ENCODE measurements at regions not wholly inside any gene's neighbourhood (a gene's known extent, or its start where the extent isn't known, plus 50 kb on each side); places are given as distances from the start of the nearest gene placed in this dataset.

DNA sequence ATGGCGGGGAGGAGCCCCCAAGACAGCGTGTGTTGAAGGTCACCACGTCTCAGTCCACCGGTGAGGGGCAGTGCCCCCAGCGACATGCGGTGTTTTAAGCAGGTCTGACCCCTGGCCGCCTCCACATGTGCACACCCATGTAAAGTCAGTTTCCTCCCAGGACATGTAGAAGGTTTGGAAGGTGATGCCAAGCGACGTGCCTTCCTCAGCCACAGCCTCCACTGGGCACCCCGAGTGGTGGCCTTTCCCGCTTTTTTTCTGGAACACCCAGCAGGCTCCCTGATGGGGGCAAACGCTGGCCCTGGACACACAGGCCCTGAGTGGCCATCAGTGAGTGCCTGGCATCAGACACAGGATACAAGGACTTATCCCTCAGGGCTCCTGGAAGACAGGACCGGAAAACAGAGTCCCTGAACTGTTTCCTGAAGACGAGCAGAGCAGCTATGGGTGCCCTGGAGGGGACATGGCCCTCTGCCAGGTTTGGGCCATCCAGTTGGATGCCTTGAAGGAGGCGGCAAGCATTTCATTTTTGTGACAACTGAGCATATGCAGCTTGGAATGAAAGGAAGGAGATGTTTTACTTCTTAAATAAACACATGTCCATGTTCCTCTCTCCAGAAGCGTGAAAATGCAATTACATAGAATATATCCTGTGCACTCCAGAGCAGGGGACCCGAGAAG lies 275.8 kb upstream of the IRX2 start:
- intact Hi-C loops (cut with micrococcal nuclease) = no loop called here

DNA sequence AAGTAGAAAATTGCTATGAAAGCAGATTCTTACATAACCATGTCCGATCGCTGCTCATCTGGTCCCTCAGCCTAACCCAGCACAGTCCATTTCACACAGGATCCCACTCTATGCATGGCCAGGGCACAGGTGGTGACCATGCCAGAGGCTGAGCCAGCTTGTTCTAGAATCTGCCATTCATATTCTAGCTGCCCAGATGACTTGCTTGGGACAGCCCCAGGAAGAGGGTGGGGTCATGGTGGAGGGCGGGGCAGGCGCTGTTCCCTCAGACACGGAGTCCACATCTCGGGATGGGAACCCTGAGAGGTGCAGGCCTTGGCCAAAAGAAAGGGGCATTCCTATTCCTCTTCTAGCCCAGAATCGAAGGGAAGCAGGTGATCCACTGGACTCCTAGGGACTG lies 275.2 kb upstream of the IRX2 start:
- intact Hi-C loops (cut with micrococcal nuclease) = no loop called here

DNA sequence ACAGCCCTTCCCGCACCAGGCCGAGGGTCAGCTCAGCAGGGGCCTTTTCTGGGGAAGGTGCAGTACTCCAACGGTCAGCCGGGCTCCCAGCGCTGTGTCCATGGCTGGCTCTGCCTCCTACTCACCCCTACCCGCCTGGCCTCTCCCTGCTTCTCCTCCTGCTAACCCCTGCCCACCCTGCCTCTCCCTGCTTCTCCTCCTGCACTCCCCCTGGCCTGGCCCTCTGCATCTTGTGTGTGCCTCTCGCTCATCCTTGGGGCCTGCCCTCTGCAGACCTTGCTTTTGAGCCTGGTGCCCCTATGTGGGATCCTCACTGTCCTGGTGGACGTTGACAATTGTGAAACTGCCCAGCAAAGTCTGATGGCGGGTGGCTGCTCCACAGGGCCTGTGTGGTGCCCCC lies 274.6 kb upstream of the IRX2 start:
- intact Hi-C loops (cut with micrococcal nuclease) = no loop called here

DNA sequence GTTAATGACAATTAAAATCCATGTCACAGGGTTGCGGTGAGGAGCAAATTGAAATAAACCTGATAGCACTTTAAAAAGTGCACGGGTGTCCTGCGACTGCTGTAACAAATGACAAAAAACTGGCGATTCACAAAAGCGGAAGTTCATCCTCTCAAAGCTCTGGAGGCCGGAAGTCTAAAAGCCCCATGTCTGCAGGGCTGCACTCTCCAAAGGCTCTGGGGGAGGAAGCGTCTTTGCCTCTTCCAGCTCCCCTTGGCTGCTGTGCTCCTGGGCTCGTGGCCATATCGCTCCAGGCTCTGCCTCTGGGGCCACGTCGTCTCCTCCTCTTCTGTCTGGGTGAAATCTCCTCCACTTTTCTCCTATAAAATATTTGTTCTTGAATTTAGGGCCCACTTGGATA lies 273.9 kb upstream of the IRX2 start:
- intact Hi-C loops (cut with micrococcal nuclease) = no loop called here

DNA sequence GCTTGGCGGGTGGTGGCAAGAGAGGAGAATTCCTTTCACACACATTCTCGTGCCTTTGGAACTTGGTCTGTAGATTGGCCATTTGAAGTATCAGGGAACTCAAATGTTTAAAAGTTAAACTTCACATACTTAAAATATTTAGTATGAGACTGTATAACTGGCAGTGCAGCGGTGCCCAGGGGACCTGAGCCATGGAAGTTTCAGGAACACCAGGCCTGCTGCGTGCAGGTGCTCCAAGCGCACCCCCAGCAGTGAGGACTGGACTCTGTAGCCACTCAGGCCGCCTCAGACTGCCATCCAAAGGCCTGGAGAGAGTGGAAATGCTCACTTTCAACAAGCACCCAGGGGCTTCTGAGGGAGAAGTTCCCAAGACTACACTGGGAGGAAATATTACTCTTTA lies 273.5 kb upstream of the IRX2 start:
- intact Hi-C loops (cut with micrococcal nuclease) = no loop called here

DNA sequence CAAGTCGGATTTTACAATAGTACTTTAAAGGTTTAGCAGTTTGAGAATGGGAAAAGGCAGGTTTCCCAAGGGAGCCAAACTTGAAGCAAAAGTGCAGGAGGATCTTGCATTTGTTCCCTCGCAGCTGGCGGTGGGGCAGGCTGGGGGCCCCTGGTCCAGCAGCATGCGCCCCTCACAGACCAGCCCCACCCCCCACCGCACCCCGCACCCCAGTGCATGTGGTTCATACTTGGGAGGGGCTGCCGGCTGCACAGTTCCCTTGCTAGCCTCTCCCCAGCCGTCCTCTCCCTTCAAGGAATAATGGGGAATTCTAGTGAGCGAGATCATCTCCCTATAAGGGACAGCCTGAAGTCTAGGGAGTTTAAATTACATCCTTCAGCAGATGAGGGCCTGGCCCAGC lies 273.1 kb upstream of the IRX2 start:
- intact Hi-C loops (cut with micrococcal nuclease) = no loop called here

DNA sequence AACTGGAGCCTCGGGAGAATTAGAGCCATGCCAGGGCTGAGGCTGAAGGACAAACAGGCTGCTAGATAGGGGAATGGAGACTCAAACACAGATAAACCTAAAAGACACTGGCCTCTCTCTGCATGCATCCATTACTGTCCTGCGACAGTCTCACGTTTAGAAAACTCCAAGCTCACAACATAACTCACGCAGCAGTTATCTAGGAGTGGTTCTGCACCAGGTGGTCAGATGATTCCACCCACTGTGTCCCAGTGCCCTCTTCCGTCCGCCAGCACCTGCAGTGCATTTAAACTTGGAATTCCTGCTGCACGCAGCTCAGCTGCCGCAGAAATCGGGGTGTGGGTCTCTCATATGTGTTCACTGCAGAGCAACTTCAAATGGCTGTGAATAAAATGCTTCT lies 272.6 kb upstream of the IRX2 start:
- intact Hi-C loops (cut with micrococcal nuclease) = no loop called here

DNA sequence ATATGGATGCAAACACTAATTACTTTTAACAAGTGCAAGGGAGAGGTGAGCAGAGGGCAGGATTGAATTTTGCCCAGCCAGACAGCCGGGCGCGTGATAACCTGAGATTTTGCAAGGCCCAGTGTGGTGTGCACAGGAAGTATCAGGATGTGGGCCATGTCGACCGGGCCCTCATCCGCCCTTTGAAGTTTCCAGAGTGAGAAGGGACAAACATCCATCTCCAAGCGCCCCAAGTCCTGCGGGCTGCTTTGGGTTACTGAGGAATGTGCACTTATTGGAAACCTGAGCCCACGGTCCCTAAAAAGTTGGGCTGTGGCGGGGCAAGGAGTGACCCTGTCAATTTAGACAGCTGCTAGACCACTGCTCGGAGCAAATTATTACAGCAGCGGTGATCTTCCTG lies 272.2 kb upstream of the IRX2 start:
- intact Hi-C loops (cut with micrococcal nuclease) = no loop called here

DNA sequence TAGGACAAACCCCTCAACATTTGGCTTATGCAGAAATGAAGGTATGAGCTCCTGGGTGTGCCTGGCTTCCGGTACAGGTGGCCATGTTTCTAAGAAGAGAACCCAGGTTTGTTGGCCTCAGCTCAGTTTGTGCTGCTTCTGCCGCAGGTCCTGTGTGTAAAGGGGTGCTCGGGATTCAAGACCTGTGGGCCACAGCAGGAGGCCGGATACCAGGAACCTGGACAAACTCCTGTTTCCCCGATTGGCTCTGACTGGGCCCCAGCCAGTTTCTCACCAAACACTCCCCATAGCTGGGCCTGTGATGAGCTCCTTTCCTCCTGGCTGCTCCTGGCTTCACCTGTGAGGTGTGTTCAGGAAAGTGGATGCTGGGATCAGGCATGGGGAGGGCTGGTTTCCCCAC lies 271.2 kb upstream of the IRX2 start:
- intact Hi-C loops (cut with micrococcal nuclease) = no loop called here

DNA sequence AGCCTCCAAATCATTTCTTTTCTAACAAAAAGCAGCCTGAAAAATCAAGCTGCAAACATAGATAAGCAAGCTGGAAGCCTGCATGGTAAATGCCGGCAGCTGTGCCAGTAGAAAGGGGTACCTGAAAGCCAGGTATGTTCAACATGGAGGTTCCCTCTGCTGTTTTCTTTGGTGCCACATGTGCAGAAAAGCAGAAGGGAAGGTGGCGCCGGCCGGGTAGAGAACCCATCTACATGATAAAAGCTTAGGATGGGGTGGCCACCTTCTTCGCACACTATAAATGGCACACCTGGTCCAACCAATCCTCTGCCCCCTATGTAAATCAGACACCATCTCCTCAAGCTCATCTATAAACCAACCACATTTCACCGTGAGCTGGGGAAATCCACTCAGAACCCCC lies 268.9 kb upstream of the IRX2 start:
- intact Hi-C loops (cut with micrococcal nuclease) = no loop called here

DNA sequence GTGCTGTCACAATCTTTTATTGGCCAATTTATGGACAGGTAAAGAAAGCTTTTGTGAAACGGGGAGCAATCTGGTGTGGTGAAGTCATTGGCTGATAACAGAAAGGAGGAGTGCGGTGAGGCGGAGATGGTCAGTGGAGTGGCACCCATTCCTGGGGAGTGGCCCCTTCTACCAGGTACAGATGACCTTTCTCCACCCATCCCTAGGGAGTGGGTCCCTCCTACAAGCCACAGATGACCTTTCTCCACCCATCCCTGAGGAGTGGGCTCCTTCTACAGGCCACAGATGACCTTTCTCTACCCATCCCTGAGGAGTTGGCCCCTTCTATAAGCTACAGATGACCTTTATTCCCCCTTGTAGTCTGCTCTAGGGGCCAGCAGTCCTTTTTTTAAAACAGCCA lies 267.6 kb upstream of the IRX2 start:
- intact Hi-C loops (cut with micrococcal nuclease) = no loop called here

DNA sequence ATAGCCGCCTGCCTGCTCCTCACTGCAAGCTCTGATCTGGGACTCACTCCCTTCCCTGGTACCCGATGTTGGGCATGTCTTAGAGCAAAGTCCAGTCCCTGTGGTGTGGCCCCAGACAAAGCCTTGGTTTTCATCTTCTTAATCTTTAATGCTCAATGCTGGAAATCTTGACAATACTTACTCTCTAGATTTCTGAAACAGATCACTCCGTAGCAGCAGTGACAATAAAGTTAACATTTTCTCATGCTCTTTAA lies 260.2 kb upstream of the IRX2 start:
- intact Hi-C loops (cut with micrococcal nuclease) = no loop called here

DNA sequence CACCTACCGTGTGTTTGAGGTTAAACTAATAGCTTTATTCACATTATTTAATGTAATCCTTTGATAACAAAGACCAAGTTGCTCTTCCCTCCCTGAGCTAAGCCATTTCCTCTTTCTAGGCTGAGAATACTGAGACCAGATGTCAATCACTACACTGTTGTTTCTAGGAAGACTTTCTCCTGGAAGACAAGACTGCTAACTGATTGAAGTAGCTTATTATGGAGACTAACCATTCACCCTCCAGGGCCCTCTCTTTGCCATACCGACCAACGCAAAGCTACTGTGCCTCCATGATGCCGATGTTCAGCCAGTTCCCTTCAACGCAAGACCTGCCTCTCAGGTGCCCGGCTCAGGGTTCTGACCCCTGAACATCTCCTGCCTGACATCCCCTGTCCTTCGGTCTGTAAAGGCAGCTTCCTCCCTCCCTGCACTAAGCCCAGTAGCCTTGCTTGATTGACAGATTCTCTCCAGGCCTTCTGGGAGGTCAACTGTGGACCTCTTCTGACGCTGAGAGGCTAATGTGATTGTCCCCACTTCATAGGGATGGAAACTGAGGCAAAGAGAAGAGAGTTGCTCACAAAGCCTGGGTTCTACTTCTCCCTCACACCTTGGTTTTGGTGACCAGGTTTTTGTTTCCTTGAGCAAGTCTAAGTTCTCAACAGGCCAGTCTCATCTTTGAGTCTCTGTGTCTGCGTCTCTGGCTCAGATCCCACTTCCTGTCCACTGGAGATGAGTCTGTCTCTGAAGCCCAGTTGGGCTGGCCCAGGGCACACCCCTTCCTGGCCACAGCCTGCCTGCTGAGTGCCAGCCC lies 259.7 kb upstream of the IRX2 start:
- intact Hi-C loops (cut with micrococcal nuclease) = no loop called here

DNA sequence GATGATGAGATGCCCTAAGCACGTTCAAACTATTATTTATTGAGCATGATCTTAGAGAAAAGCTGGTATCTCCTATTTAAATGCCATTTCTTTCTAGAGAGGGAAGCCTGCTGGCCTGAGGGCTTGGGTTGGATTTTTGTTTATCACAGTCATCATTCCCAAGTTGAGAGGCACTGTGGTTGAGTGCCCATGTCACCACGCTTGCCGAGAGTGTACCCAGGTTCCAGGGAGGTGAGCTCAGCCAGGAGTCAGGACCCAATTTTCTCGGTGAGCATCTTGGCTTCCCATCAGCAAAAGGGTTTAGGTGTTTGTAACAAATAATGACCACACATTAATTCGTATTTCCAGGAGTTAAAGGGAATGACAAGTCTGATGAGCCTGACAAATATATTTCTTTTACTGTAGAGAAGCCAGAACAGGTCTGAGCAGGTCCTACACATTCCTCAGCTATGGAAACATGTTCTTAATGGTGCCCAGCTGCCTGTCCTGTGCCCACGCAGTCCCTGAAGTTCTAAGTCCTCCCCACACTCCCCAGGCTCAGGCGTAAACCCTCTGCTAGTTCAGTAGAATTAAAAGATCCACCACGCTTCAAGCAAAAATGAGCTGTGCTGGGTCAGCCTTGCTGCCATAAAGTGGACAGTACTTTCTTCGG lies 258.9 kb upstream of the IRX2 start:
- intact Hi-C loops (cut with micrococcal nuclease) = no loop called here

DNA sequence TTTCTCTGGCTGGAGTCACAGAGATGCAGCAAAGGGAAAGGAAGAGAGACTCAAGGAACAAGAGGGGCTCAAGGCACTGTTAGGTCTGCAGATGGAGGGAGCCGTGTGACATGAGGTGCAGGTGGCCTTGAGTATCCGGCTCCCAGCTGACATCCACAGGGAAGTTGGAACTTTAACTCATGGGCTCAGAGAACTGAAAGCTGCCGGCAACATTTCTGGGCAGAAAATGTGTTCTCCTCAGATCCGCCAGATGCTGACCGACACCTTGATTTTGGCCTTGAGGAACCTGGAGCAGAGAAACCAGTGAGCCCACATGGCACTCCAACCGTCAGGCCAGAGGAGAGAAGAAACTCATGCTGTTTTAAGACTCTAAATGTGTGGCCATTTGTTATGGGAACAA lies 258.1 kb upstream of the IRX2 start:
- intact Hi-C loops (cut with micrococcal nuclease) = no loop called here

DNA sequence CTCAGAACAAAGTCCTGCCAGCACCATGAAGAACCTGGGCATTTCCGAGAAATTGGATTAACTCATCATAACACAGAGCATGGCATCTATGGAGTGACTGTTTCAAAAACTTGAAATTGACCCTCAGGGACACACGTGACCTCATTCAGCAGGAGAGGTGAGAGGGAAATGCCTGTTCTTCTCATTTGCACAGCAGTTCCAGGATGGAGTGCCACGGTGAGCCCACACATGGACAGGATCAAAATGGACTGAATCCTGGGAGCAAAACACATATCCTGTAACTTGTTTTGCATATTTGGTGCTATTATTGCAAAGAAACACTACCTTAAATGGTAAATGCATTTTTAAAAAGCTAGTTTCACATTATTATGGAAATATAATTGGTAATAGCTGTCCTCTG lies 256.1 kb upstream of the IRX2 start:
- intact Hi-C loops (cut with micrococcal nuclease) = no loop called here

DNA sequence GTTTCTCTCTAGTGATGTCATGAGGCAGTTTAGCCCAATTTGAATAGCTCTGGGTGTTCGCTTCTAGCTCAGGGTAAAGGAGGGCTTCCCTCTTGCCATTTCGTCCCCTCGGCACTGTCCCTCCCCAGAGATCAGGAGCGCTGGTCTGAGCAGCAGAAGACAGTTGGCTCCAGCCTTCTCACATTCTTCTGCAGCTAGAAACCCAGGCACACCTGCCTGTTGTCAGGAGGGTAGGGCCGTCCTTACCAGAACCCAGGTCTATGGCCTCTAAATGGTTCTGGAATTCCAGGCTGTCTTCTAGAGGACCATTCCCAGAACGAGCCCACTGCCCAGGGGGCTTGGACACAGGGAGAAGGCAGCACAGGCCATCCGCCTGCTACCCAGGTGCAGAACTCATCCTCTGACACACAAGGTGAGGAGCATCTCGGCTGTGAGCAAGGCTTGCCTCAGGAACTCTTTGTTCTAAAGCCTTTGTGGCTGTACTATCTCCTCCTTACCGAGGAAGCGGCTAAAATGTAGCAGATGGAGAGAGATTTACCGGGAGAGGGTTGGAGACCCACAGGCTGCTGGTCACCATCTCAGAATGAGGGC lies 255.6 kb upstream of the IRX2 start:
- intact Hi-C loops (cut with micrococcal nuclease) = no loop called here

DNA sequence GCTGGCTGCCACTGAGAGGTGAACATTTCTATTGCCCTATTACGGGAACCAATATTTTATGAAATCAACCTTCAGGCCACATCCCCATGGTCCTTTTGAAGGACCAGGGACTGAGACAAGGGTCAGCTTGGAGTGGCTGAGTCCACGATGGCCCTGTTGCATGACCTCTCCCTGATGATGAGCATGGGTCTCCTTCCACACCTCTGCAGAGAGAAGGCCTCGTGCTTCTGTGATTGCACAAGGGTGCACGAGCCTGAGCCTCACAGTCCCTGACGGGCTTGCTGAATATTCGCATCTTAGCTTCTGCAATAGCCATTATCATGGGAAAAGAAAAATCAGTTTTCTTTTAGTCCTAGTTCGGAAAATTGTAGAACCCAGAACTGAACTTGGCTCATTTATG lies 255.0 kb upstream of the IRX2 start:
- intact Hi-C loops (cut with micrococcal nuclease) = no loop called here

DNA sequence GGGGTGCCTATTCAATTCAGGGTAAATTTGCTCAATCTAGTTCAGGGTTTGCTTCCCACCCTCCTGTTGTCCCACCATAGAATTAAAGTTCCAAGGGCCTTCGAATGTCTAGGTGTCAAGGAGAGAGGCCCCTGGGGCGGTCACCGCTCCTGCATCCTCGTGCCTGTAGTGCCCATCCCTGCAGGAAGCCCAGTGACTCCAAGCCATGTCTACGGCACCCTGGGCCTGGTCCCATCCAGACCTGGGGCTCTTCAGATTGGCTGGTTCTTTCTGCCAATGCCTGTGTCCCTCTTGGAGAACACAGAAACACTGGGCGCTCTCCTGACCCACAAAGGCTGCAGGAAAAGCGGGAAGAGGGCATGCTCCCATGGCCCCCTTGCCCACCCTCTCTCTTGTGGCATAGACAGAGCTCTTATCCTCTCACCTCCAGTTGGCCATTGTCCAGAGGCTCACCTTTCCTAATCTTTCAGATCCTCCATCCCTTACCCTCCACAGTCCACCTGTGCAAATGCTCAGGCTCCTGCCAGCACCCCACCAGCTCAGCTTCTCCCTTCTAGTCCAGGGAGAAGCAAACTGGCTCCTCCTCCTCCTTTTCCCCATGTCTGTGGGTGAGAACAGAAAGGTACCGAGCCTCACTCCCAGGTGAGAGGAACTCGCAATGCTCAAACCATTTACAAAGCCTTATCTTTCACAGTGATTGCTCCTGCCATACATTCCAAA lies 253.0 kb upstream of the IRX2 start:
- intact Hi-C loops (cut with micrococcal nuclease) = no loop called here

DNA sequence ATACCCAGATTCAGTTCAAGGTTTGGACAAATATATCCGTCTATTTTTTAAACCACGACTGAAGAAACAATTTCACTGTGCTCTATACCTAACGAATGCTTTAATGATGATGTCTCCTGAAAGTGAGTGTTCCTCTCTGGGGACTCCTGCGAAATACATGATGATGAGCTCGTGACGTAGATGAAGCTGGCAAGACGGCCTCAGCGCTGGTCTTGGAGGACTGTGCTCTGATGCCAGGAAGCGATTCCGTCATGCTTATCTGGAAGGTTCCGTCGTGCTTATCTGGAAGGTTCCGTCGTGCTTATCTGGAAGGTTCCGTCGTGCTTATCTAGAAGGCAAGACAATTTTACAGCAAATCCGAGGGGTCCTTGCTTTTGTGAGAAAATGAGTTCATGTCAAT lies 250.8 kb upstream of the IRX2 start:
- intact Hi-C loops (cut with micrococcal nuclease) = no loop called here

DNA sequence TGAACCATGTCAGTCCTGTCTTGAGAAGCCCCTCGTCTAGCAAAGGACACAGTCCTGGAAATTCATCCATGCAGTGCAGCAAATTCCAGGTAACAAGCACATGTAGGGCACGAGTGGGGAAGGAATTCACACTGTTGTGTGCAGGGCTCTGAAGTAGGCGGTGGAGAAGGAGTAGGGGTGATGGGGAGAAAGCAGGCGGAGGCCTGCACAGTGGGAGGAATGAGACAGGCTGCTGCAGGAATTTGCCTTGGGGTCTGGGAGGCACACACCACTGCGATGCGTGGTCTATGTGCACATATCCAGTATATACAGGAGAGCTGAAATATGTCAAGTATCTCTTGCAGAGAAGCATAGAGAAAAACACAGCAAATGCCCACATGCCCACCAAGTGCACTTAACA lies 249.2 kb upstream of the IRX2 start:
- intact Hi-C loops (cut with micrococcal nuclease) = no loop called here

DNA sequence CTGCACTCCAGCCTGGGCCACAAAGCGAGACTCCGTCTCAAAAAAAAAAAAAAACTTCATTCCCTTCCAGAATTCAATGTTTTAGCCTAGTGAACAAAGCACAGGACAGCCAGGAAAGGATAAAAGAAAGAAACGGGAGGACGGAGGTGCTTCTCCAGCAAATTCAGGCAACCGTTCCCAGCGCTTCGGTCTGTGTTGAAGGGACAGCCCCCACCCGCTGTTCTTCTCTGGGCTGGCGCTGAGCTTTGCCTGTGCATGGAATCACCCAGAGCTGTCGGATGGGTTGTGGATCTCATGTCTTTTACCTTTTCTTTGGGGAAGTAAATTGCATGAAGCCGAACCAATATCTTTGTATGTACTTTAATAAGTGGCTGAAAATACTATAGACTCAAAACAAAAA lies 248.4 kb upstream of the IRX2 start:
- intact Hi-C loops (cut with micrococcal nuclease) = no loop called here

Measured in T-helper 2 cell treated with Interferon-gamma antibody and Interleukin-4, amounts not matched to agents 100 ng/mL and 5 ng/mL, for 36 hours (primary cell).